Mucosa of rectum (tissue), 2 donors: ENCODE measurements at regions not wholly inside any gene's neighbourhood (a gene's known extent, or its start where the extent isn't known, plus 50 kb on each side); places are given as distances from the start of the nearest gene placed in this dataset.

Experiments used
- H3K27ac ChIP-seq, 2 donors: one replicate each; pipeline ENCODE4 v1.7.0; 2013; ENCODE audit warnings: inconsistent platforms in 2 of 2, low read depth in 2 of 2, low read length in 2 of 2
- H3K27me3 ChIP-seq, 2 donors: one replicate each; pipeline ENCODE4 v1.7.0; 2013; ENCODE audit warnings: low read length in 2 of 2; ENCODE audit not compliant: control insufficient read depth in 2 of 2, insufficient read depth in 2 of 2
- H3K36me3 ChIP-seq, 2 donors: one replicate each; pipeline ENCODE4 v1.7.0; 2013; ENCODE audit warnings: low read length in 2 of 2; ENCODE audit not compliant: control insufficient read depth in 2 of 2, insufficient read depth in 2 of 2
- H3K4me1 ChIP-seq, 2 donors: one replicate each; pipeline ENCODE4 v1.7.0; 2013; ENCODE audit warnings: low read length in 2 of 2, mild to moderate bottlenecking in 1 of 2; ENCODE audit not compliant: control insufficient read depth in 2 of 2, insufficient read depth in 2 of 2
- H3K4me3 ChIP-seq, 2 donors: one replicate each; pipeline ENCODE4 v1.7.0; 2013; ENCODE audit warnings: low read length in 2 of 2
- H3K9ac ChIP-seq, 2 donors: one replicate each; pipeline ENCODE4 v1.7.0; 2013; ENCODE audit warnings: low read length in 2 of 2, low read depth in 1 of 2, mild to moderate bottlenecking in 1 of 2
- H3K9me3 ChIP-seq, 2 donors: one replicate each; pipeline ENCODE4 v1.7.0; 2013; ENCODE audit warnings: low read length in 2 of 2; ENCODE audit not compliant: control insufficient read depth in 2 of 2
- donor health status: healthy.
- donor health status: Normal muscosa, but diverticular disease.

- Histone ChIP-seq H3K4me1 (no peaks in the 10 kb centered on the region), H3K36me3 (no peaks in the 10 kb centered on the region), H3K27ac (no peak overlapping the region), H3K4me3 (no peak overlapping the region), H3K9me3 (no peaks in the 10 kb centered on the region), H3K27me3 (no peaks in the 10 kb centered on the region), H3K9ac (no peak overlapping the region)
Measured at GRCh38 chr5:158303275-158303674, 444.3 kb upstream of the CLINT1 start.

GRCh38 chr5:158302029-158302428 is 443.1 kb upstream of the CLINT1 start:
- Histone ChIP-seq H3K27ac (no peak overlapping the region), H3K9ac (no peak overlapping the region), H3K4me3 (no peak overlapping the region), H3K36me3 (no peaks in the 10 kb centered on the region), H3K27me3 (no peaks in the 10 kb centered on the region), H3K9me3 (no peaks in the 10 kb centered on the region), H3K4me1 (no peaks in the 10 kb centered on the region)

- Histone ChIP-seq H3K9me3 (no peaks in the 10 kb centered on the region), H3K36me3 (no peaks in the 10 kb centered on the region), H3K9ac (no peak overlapping the region), H3K4me3 (no peak overlapping the region), H3K4me1 (no peaks in the 10 kb centered on the region), H3K27ac (no peak overlapping the region), H3K27me3 (no peaks in the 10 kb centered on the region)
Measured at GRCh38 chr5:158301186-158301585, 442.2 kb upstream of the CLINT1 start.

- Histone ChIP-seq H3K9me3 (no peaks in the 10 kb centered on the region), H3K27ac (no peak overlapping the region), H3K4me3 (no peak overlapping the region), H3K4me1 (no peaks in the 10 kb centered on the region), H3K36me3 (no peaks in the 10 kb centered on the region), H3K27me3 (no peaks in the 10 kb centered on the region), H3K9ac (no peak overlapping the region)
Measured at GRCh38 chr5:158300256-158300655, 441.3 kb upstream of the CLINT1 start.

GRCh38 chr5:158297002-158297527 is 438.1 kb upstream of the CLINT1 start:
- no peaks in the 10 kb centered on the region for H3K4me1 ChIP-seq
- no peak overlapping the region for H3K9ac ChIP-seq
- no peaks in the 10 kb centered on the region for H3K9me3 ChIP-seq
- no peak overlapping the region for H3K27ac ChIP-seq
- no peaks in the 10 kb centered on the region for H3K27me3 ChIP-seq
- no peaks in the 10 kb centered on the region for H3K36me3 ChIP-seq
- no peak overlapping the region for H3K4me3 ChIP-seq

GRCh38 chr5:158294701-158295100 is 435.8 kb upstream of the CLINT1 start:
- Histone ChIP-seq H3K36me3 (no peaks in the 10 kb centered on the region), H3K27me3 (no peaks in the 10 kb centered on the region), H3K27ac (no peak overlapping the region), H3K9ac (no peak overlapping the region), H3K4me3 (no peak overlapping the region), H3K4me1 (no peaks in the 10 kb centered on the region), H3K9me3 (no peaks in the 10 kb centered on the region)

GRCh38 chr5:158292981-158293380 is 434.0 kb upstream of the CLINT1 start:
- H3K4me3 ChIP-seq = no peak overlapping the region
- H3K9me3 ChIP-seq = no peaks in the 10 kb centered on the region
- no peak overlapping the region for H3K27ac ChIP-seq
- H3K9ac ChIP-seq = no peak overlapping the region
- no peaks in the 10 kb centered on the region for H3K36me3 ChIP-seq
- no peaks in the 10 kb centered on the region for H3K27me3 ChIP-seq
- H3K4me1 ChIP-seq = no peaks in the 10 kb centered on the region

GRCh38 chr5:158289967-158290366 is 431.0 kb upstream of the CLINT1 start:
- Histone ChIP-seq H3K9ac (no peak overlapping the region), H3K4me1 (peaks cover 3 to 6% of the 10 kb centered on the region in 2 donors), H3K27ac (no peak overlapping the region), H3K27me3 (no peaks in the 10 kb centered on the region), H3K36me3 (no peaks in the 10 kb centered on the region), H3K4me3 (no peak overlapping the region), H3K9me3 (no peaks in the 10 kb centered on the region)

GRCh38 chr5:158288272-158288657 is 429.3 kb upstream of the CLINT1 start:
- H3K27ac ChIP-seq = peak overlapping the region in 1 of 2 donors; percentile 35
- H3K4me3 ChIP-seq = peak overlapping the region in 1 of 2 donors; percentile 37
- H3K4me1 ChIP-seq = peaks cover 3 to 6% of the 10 kb centered on the region in 2 donors
- no peak overlapping the region for H3K9ac ChIP-seq
- H3K27me3 ChIP-seq = no peaks in the 10 kb centered on the region
- no peaks in the 10 kb centered on the region for H3K9me3 ChIP-seq
- no peaks in the 10 kb centered on the region for H3K36me3 ChIP-seq

GRCh38 chr5:158287643-158288271 is 428.8 kb upstream of the CLINT1 start:
- Histone ChIP-seq H3K4me1 (peaks cover 3 to 6% of the 10 kb centered on the region in 2 donors), H3K9me3 (no peaks in the 10 kb centered on the region), H3K27ac (peak overlapping the region in 1 of 2 donors; percentile 35), H3K4me3 (peak overlapping the region in 1 of 2 donors; percentile 37), H3K9ac (no peak overlapping the region), H3K36me3 (no peaks in the 10 kb centered on the region), H3K27me3 (no peaks in the 10 kb centered on the region)
